ENCODE measurements at regions not wholly inside any gene's neighbourhood (a gene's known extent, or its start where the extent isn't known, plus 50 kb on each side); places are given as distances from the start of the nearest gene placed in this dataset.

DNA sequence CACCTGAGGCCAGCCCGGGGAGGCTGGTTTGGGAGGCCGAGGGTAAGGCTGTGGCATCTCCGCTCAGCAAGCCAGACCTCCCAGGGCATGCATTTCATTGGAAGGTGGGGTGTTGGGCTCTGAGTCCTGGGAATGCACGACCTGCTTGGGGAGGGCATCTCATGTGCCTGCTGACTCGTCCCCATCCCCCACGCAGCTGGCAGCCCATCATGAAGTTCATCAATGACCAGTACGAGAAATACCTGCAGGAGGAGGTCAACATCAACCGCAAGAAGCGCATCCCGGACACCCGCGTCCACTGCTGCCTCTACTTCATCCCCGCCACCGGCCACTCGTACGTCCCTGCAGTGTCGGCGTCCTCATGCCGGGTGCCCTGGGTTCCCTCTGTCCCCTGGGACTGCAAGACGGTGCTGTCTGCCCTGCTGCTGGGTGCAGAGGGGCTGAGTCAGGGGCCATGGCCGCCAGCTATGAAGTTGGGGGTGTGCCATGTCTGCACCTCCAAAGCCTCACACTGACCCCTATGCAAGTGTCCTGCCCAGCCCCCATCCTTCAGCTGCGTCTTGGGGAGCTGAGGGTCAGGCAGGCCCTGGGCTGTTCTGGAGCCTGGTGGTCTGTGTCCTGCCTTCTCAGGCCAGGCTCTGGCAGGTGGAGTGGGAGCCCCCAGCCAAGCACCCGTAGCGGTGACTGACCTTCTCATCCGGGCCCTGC is 347.9 kb downstream of the SEC14L1 start:
- H3K9me3 ChIP-seq (replicated peaks; ENCODE audit: low read length), result no peaks in the 10 kb centered on the region
- H3K9ac ChIP-seq (ENCODE audit: low read depth, low read length), result no peak overlapping the region
- H3K4me2 ChIP-seq (ENCODE audit: low read length), result no peak overlapping the region
- no peak overlapping the region for H3K4me3 ChIP-seq (ENCODE audit: low read length)
- H3K27me3 ChIP-seq (ENCODE audit: control insufficient read depth, insufficient read depth, low read length), result no peaks in the 10 kb centered on the region
- peaks cover 66% of the 10 kb centered on the region for H3K36me3 ChIP-seq (ENCODE audit: insufficient read depth, low read length)
- peaks cover 17% of the 10 kb centered on the region for H3K4me1 ChIP-seq (ENCODE audit: control insufficient read depth, insufficient read depth, low read length)

GRCh38 chr17:77489239-77489892 is 348.6 kb downstream of the SEC14L1 start:
- H3K4me2 ChIP-seq (ENCODE audit: low read length), result no peak overlapping the region
- H3K36me3 ChIP-seq (ENCODE audit: insufficient read depth, low read length), result peaks cover 69% of the 10 kb centered on the region
- H3K27me3 ChIP-seq (ENCODE audit: control insufficient read depth, insufficient read depth, low read length), result no peaks in the 10 kb centered on the region
- peaks cover 17% of the 10 kb centered on the region for H3K4me1 ChIP-seq (ENCODE audit: control insufficient read depth, insufficient read depth, low read length)
- no peaks in the 10 kb centered on the region for H3K9me3 ChIP-seq (replicated peaks; ENCODE audit: low read length)
- H3K9ac ChIP-seq (ENCODE audit: low read depth, low read length), result no peak overlapping the region
- H3K4me3 ChIP-seq (ENCODE audit: low read length), result no peak overlapping the region

- no peak overlapping the region for H3K9ac ChIP-seq (ENCODE audit: low read depth, low read length)
- H3K9me3 ChIP-seq (replicated peaks; ENCODE audit: low read length), result no peaks in the 10 kb centered on the region
- H3K4me2 ChIP-seq (ENCODE audit: low read length), result no peak overlapping the region
- H3K4me3 ChIP-seq (ENCODE audit: low read length), result no peak overlapping the region
- H3K4me1 ChIP-seq (ENCODE audit: control insufficient read depth, insufficient read depth, low read length), result peaks cover 22% of the 10 kb centered on the region
- peaks cover 73% of the 10 kb centered on the region for H3K36me3 ChIP-seq (ENCODE audit: insufficient read depth, low read length)
- no peaks in the 10 kb centered on the region for H3K27me3 ChIP-seq (ENCODE audit: control insufficient read depth, insufficient read depth, low read length)
These were observed 349.1 kb downstream of the SEC14L1 start for GRCh38 chr17:77489893-77490255.

DNA sequence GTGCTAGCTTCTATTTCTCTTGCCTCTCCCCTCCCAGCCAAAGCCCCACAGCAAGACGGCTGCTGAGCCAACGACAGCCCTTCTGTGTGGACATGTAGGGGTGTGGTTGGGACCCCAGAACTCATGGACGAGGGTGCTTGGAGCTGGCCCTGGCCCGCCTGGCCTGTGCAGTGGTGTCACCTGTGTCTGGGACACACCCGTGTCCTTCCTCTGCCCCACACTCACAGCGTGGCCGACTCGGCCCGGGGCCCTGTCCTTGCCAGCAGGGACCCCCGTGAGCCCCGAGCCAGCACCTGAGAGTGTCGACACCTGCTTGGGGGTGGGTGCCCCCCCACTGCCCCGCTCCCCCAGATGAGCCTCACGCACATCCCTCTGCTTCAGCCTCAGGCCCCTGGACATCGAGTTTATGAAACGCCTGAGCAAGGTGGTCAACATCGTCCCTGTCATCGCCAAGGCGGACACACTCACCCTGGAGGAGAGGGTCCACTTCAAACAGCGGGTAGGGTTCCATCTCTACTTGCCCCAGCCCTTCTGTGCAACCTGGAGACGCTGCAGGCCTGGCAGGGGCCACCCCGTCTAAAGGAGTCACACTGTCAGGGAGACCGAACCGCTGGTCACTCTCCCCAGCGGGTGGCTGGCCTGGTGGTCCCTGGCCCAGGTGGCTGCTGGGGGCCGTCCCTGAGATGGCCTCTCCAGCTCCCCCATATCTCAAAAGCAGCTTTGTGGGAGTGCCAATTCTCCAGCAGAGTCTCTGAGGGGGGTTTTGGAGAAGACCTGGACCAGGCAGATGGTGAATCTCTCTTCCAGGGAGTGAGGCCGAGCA is 349.8 kb downstream of the SEC14L1 start:
- Histone ChIP-seq H3K4me1 (ENCODE audit: control insufficient read depth, insufficient read depth, low read length) (peaks cover 22% of the 10 kb centered on the region), H3K9me3 (replicated peaks; ENCODE audit: low read length) (no peaks in the 10 kb centered on the region), H3K36me3 (ENCODE audit: insufficient read depth, low read length) (peaks cover 79% of the 10 kb centered on the region), H3K27me3 (ENCODE audit: control insufficient read depth, insufficient read depth, low read length) (no peaks in the 10 kb centered on the region), H3K4me3 (ENCODE audit: low read length) (no peak overlapping the region), H3K9ac (ENCODE audit: low read depth, low read length) (no peak overlapping the region), H3K4me2 (ENCODE audit: low read length) (no peak overlapping the region)

DNA sequence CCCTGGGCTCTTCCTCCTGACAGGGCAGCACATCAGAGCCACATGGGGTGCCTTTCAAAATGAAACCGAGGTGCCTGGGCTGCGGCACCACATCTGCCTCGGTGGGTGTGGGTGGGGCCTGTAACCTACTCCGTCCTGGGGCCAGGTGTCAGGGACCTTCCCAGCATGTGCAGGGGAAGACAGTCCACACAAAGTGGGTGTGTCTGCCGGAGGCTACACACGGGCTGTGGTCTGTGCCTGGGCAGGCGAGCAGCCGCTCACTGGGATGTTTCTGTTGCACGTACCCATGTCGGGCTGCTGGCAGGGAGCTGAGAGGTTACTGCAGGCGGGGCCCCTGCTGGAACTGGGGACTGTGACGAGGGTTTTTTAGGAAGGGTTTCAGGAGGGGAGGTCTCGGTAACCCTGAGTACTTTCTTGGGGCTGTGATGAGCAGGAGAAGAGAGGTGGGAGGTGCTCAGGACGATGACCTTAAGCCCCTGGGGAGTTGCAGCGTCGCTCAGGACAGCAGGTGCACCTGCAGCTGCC is 351.2 kb downstream of the SEC14L1 start:
- Histone ChIP-seq H3K27me3 (ENCODE audit: control insufficient read depth, insufficient read depth, low read length) (no peaks in the 10 kb centered on the region), H3K4me2 (ENCODE audit: low read length) (no peak overlapping the region), H3K36me3 (ENCODE audit: insufficient read depth, low read length) (peaks cover 88% of the 10 kb centered on the region), H3K9ac (ENCODE audit: low read depth, low read length) (no peak overlapping the region), H3K4me3 (ENCODE audit: low read length) (no peak overlapping the region), H3K9me3 (replicated peaks; ENCODE audit: low read length) (no peaks in the 10 kb centered on the region), H3K4me1 (ENCODE audit: control insufficient read depth, insufficient read depth, low read length) (peaks cover 22% of the 10 kb centered on the region)

DNA sequence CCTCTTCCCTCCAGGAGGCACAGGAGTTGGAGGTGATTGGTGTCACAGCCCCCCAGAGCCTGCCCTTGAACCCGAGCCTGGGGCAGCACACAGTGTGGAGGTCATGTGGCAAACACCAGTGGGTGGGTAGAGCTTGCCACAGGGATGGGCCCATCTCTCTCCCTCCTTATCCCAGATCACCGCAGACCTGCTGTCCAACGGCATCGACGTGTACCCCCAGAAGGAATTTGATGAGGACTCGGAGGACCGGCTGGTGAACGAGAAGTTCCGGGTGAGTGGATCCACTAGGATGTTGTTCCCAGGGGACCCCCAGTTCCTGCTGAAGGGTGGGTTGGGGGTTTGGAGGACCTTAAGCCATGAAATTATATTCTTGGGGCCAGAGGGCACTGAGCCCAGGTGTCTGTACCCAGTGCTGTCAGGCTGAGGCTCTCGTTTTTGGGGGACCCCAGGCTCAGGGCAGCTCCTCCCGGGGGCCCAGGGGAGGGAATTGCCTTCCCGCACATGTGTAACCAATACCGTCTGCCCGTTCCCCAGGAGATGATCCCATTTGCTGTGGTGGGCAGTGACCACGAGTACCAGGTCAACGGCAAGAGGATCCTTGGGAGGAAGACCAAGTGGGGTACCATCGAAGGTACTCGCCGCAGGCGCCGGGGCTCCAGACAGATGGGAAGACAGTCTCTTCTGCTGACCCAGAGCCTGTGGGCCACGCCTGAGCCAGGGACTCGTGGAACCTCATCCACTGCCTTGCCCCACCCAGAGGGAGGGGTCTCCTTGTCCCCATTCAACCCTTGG is 351.9 kb downstream of the SEC14L1 start:
- H3K36me3 ChIP-seq (ENCODE audit: insufficient read depth, low read length), result peaks cover 91% of the 10 kb centered on the region
- H3K27me3 ChIP-seq (ENCODE audit: control insufficient read depth, insufficient read depth, low read length), result no peaks in the 10 kb centered on the region
- peaks cover 22% of the 10 kb centered on the region for H3K4me1 ChIP-seq (ENCODE audit: control insufficient read depth, insufficient read depth, low read length)
- no peaks in the 10 kb centered on the region for H3K9me3 ChIP-seq (replicated peaks; ENCODE audit: low read length)
- no peak overlapping the region for H3K4me2 ChIP-seq (ENCODE audit: low read length)
- H3K4me3 ChIP-seq (ENCODE audit: low read length), result no peak overlapping the region
- no peak overlapping the region for H3K9ac ChIP-seq (ENCODE audit: low read depth, low read length)

DNA sequence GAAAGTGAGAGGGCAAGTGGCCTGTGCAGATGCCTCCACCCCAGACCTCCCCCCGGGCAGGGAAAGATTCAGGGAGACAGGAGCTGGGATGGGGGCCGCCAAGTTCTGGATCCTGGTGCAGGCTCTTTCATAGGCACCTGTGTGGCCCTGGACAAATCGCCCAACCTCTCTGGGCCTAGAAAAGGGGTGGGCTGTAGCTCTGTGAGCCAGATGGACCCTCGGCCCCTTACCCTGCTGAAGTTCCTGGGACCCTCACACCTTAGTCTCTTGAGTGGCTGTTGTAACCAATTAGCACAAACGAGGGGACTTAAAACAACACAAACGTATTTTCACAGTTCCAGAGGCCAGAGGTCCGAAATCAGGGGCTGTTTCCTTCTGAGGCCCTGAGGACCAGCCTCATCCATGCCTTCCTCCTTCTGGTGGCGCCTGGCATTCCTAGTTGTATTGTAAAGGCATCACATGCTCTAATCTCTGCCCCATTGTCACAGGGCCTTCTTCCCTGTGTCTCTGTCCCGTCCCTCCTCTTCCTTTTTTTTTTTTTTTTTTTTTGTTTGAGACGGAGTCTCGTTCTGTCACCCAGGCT is 352.6 kb downstream of the SEC14L1 start:
- Histone ChIP-seq H3K36me3 (ENCODE audit: insufficient read depth, low read length) (peaks cover 84% of the 10 kb centered on the region), H3K27me3 (ENCODE audit: control insufficient read depth, insufficient read depth, low read length) (no peaks in the 10 kb centered on the region), H3K4me1 (ENCODE audit: control insufficient read depth, insufficient read depth, low read length) (peaks cover 22% of the 10 kb centered on the region), H3K9ac (ENCODE audit: low read depth, low read length) (no peak overlapping the region), H3K4me2 (ENCODE audit: low read length) (no peak overlapping the region), H3K9me3 (replicated peaks; ENCODE audit: low read length) (no peaks in the 10 kb centered on the region), H3K4me3 (ENCODE audit: low read length) (no peak overlapping the region)

DNA sequence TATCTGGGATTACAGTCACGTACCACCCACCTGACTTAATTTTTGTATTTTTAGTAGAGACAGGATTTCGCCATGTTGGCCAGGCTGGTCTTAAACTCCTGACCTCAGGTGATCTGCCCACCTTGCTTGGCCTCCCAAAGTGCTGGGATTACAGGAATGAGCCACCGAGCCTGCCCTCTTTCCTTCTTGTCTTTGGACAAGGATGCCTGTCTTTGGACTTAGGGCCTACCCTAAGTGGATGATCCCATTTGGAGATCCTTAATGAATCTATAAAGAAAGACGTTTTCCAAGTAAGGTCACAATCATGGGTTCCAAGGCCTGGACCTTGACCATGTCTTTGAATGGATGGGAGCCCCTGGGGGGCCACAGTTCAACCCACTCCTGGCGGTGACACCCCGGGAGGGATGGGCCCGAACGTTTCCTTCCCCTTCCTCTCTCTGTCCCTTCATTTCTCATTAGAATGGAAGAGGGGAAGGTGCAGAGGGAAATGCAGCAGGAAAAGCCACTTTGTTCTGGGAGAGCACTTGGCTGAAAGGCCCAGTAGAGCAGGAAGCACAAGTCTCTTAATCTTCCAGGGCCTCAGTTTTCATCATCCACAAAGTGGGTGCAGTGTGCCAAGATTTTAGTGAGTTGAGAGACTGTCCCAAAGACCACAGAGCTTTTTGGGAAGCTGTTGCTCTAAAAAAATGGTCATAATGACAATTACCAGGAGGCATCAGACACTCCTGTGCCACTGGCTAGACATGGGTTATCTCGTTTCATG is 353.3 kb downstream of the SEC14L1 start:
- Histone ChIP-seq H3K4me2 (ENCODE audit: low read length) (no peak overlapping the region), H3K4me1 (ENCODE audit: control insufficient read depth, insufficient read depth, low read length) (peaks cover 17% of the 10 kb centered on the region), H3K4me3 (ENCODE audit: low read length) (no peak overlapping the region), H3K9me3 (replicated peaks; ENCODE audit: low read length) (no peaks in the 10 kb centered on the region), H3K36me3 (ENCODE audit: insufficient read depth, low read length) (peaks cover 82% of the 10 kb centered on the region), H3K9ac (ENCODE audit: low read depth, low read length) (no peak overlapping the region), H3K27me3 (ENCODE audit: control insufficient read depth, insufficient read depth, low read length) (no peaks in the 10 kb centered on the region)

GRCh38 chr17:77494664-77495435 is 354.1 kb downstream of the SEC14L1 start:
- H3K27me3 ChIP-seq (ENCODE audit: control insufficient read depth, insufficient read depth, low read length), result no peaks in the 10 kb centered on the region
- peaks cover 82% of the 10 kb centered on the region for H3K36me3 ChIP-seq (ENCODE audit: insufficient read depth, low read length)
- no peak overlapping the region for H3K4me2 ChIP-seq (ENCODE audit: low read length)
- H3K4me3 ChIP-seq (ENCODE audit: low read length), result no peak overlapping the region
- H3K9me3 ChIP-seq (replicated peaks; ENCODE audit: low read length), result no peaks in the 10 kb centered on the region
- peaks cover 9% of the 10 kb centered on the region for H3K4me1 ChIP-seq (ENCODE audit: control insufficient read depth, insufficient read depth, low read length)
- no peak overlapping the region for H3K9ac ChIP-seq (ENCODE audit: low read depth, low read length)

- Histone ChIP-seq H3K4me3 (ENCODE audit: low read length) (no peak overlapping the region), H3K4me1 (ENCODE audit: control insufficient read depth, insufficient read depth, low read length) (peaks cover 4% of the 10 kb centered on the region), H3K36me3 (ENCODE audit: insufficient read depth, low read length) (peaks cover 82% of the 10 kb centered on the region), H3K4me2 (ENCODE audit: low read length) (no peak overlapping the region), H3K27me3 (ENCODE audit: control insufficient read depth, insufficient read depth, low read length) (no peaks in the 10 kb centered on the region), H3K9ac (ENCODE audit: low read depth, low read length) (no peak overlapping the region), H3K9me3 (replicated peaks; ENCODE audit: low read length) (no peaks in the 10 kb centered on the region)
These were observed 354.8 kb downstream of the SEC14L1 start for GRCh38 chr17:77495575-77495974.
